BJ (cell line): ENCODE measurements at regions not wholly inside any gene's neighbourhood (a gene's known extent, or its start where the extent isn't known, plus 50 kb on each side); places are given as distances from the start of the nearest gene placed in this dataset.

Experiments used
- CTCF ChIA-PET: fragments of 350-600 bp; formaldehyde crosslinking; extraction: SDS; loops from one replicate; lab custom pipeline; 2021; ENCODE audit warnings: antibody characterized with exemption, inconsistent platforms; lab: Yijun Ruan, JAX
- POLR2A ChIA-PET: fragments of 300-600 bp; sonication (Branson Sonifier 250); formaldehyde crosslinking; extraction: SDS; loops from one replicate; lab custom pipeline; 2021; ENCODE audit warnings: antibody characterized with exemption; lab: Charles Lee
- DNase-seq: peaks from one replicate; pipeline ENCODE4 v3.0.0-alpha.2; 2011; ENCODE audit warnings: low read depth
- H3K27me3 ChIP-seq: 2 replicates; pipeline ENCODE4 v1.6.0; 2011; ENCODE audit warnings: low read length; ENCODE audit not compliant: control insufficient read depth, insufficient read depth
- H3K36me3 ChIP-seq: 2 replicates; pipeline ENCODE4 v1.5.1; 2011; ENCODE audit warnings: low read length; ENCODE audit not compliant: control insufficient read depth, insufficient read depth
- H3K4me3 ChIP-seq: 2 replicates; pipeline ENCODE4 v1.5.1; 2011; ENCODE audit warnings: low read depth, mild to moderate bottlenecking, control low read depth, low read length
- CTCF ChIP-seq: IDR thresholded peaks from 2 replicates; pipeline ENCODE4 v1.5.1; 2011; ENCODE audit warnings: low read depth, mild to moderate bottlenecking, control low read depth, inconsistent platforms, low read length, moderate library complexity; ENCODE audit not compliant: insufficient read depth

- DNase-seq: no peak
- CTCF ChIA-PET: no interaction called here
- H3K36me3 ChIP-seq: no peaks in the 10 kb centered on the region
- no peak overlapping the region for H3K4me3 ChIP-seq
- no peak for TF ChIP-seq CTCF
- POLR2A ChIA-PET: no interaction called here
- H3K27me3 ChIP-seq: no peaks in the 10 kb centered on the region
Measured at GRCh38 chr6:91428953-91429560, 842.2 kb upstream of the MAP3K7 start.

DNA sequence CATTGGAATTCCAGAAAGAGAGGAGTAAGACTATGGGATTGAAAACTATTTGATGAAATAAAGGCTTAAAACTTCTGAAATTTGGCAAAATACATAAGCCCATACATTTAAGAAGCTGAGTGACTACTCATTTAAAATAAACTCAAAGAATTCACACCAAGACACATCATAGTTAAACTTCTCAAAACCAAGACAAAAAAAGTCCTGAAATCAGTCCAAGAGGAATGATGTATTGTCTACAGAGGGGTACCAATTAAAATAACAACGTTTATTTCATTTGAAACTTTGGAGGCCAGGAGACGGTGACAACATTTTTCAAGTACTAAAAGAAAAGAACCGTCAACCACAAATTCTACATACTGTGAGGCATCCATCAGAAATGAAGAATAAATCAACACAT, 841.4 kb upstream of the MAP3K7 start:
- DNase-seq: no peak
- no peaks in the 10 kb centered on the region for H3K36me3 ChIP-seq
- no peak overlapping the region for H3K4me3 ChIP-seq
- TF ChIP-seq CTCF: no peak
- ChIA-PET POLR2A (no interaction called here), CTCF (no interaction called here)
- H3K27me3 ChIP-seq: no peaks in the 10 kb centered on the region

GRCh38 chr6:91420243-91420642, 833.4 kb upstream of the MAP3K7 start:
- H3K27me3 ChIP-seq: no peaks in the 10 kb centered on the region
- ChIA-PET POLR2A (no interaction called here), CTCF (interaction anchor here (1.2 kb wide), 1 partner anchor 12 kb away, joined by 4 read pairs; no protein-coding TSS in a partner anchor)
- no peak overlapping the region for H3K4me3 ChIP-seq
- no peak for TF ChIP-seq CTCF
- H3K36me3 ChIP-seq: no peaks in the 10 kb centered on the region
- DNase-seq: no peak

GRCh38 chr6:91415031-91415605, 828.2 kb upstream of the MAP3K7 start:
- CTCF ChIA-PET: no interaction called here
- TF ChIP-seq CTCF: no peak
- Histone ChIP-seq H3K27me3 (no peaks in the 10 kb centered on the region), H3K36me3 (no peaks in the 10 kb centered on the region), H3K4me3 (no peak overlapping the region)
- POLR2A ChIA-PET: no interaction called here
- DNase-seq: no peak

- H3K27me3 ChIP-seq: no peaks in the 10 kb centered on the region
- ChIA-PET POLR2A (no interaction called here), CTCF (no interaction called here)
- no peak for DNase-seq
- H3K36me3 ChIP-seq: no peaks in the 10 kb centered on the region
- TF ChIP-seq CTCF: no peak
- no peak overlapping the region for H3K4me3 ChIP-seq
Measured at GRCh38 chr6:91412532-91412931, 825.7 kb upstream of the MAP3K7 start.
